ENCODE measurements at regions not wholly inside any gene's neighbourhood (a gene's known extent, or its start where the extent isn't known, plus 50 kb on each side); places are given as distances from the start of the nearest gene placed in this dataset.

- no peak for TF ChIP-seq Cebpa-rat (IDR thresholded peaks at IDR 0.05)
- H3K4me3 ChIP-seq, result no peak overlapping the region
- no peak overlapping the region for H3K4me2 ChIP-seq
- no peak overlapping the region for H3K9ac ChIP-seq
- H3K27ac ChIP-seq, result no peak overlapping the region
- H3K27me3 ChIP-seq, result no peaks in the 10 kb centered on the region
- H3K4me1 ChIP-seq, result peaks cover under 1% of the 10 kb centered on the region; the same call in 1 of the 2 replicates
- peaks cover 13% of the 10 kb centered on the region; the same call in 1 of the 2 replicates for H3K9me3 ChIP-seq
- H3K36me3 ChIP-seq, result no peaks in the 10 kb centered on the region
- no peaks in the 10 kb centered on the region for H4K20me1 ChIP-seq
Observed at GRCh38 chr10:125568156-125568555, 114.8 kb downstream of the TEX36 start.

- no peak overlapping the region for H3K4me2 ChIP-seq
- TF ChIP-seq Cebpa-rat (IDR thresholded peaks at IDR 0.05), result no peak
- no peaks in the 10 kb centered on the region for H3K4me1 ChIP-seq
- H3K9ac ChIP-seq, result no peak overlapping the region
- no peak overlapping the region for H3K4me3 ChIP-seq
- H3K9me3 ChIP-seq, result peaks cover 13% of the 10 kb centered on the region; the same call in 1 of the 2 replicates
- no peaks in the 10 kb centered on the region for H3K36me3 ChIP-seq
- H3K27ac ChIP-seq, result no peak overlapping the region
- H4K20me1 ChIP-seq, result no peaks in the 10 kb centered on the region
- no peaks in the 10 kb centered on the region for H3K27me3 ChIP-seq
Observed at GRCh38 chr10:125567529-125567928, 115.4 kb downstream of the TEX36 start.

DNA sequence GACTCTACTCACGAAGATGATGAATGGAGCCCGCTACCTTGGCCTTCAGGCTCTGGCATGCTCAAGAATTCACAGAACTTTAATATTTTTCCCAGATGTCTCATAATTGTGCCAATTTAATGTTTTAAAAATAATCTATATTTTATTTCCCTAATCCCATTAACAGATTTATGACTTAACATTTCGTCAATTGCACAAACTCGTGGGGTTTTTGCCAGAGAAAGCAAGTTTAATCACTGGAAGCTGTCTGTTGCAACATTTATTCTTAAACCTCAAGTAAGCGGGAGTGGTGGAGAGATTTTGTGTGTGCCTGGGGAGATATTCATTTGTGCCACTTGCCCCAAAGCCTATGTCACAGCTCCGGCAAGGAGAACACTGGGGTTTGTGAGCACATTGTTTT, 117.9 kb downstream of the TEX36 start:
- H3K9ac ChIP-seq, result no peak overlapping the region
- peaks cover 13% of the 10 kb centered on the region for H3K9me3 ChIP-seq
- no peak overlapping the region for H3K4me3 ChIP-seq
- H3K36me3 ChIP-seq, result no peaks in the 10 kb centered on the region
- H3K27ac ChIP-seq, result no peak overlapping the region
- H3K27me3 ChIP-seq, result no peaks in the 10 kb centered on the region
- H3K4me2 ChIP-seq, result no peak overlapping the region
- no peaks in the 10 kb centered on the region for H4K20me1 ChIP-seq
- TF ChIP-seq Cebpa-rat (IDR thresholded peaks at IDR 0.05), result no peak
- no peaks in the 10 kb centered on the region for H3K4me1 ChIP-seq

- H3K9ac ChIP-seq, result no peak overlapping the region
- H3K27me3 ChIP-seq, result no peaks in the 10 kb centered on the region
- no peak overlapping the region for H3K27ac ChIP-seq
- no peak overlapping the region for H3K4me3 ChIP-seq
- H3K9me3 ChIP-seq, result peaks cover 13% of the 10 kb centered on the region
- no peaks in the 10 kb centered on the region for H3K4me1 ChIP-seq
- no peaks in the 10 kb centered on the region for H4K20me1 ChIP-seq
- H3K4me2 ChIP-seq, result no peak overlapping the region
- TF ChIP-seq Cebpa-rat (IDR thresholded peaks at IDR 0.05), result no peak
- H3K36me3 ChIP-seq, result no peaks in the 10 kb centered on the region
Observed at GRCh38 chr10:125564570-125564969, 118.4 kb downstream of the TEX36 start.

DNA sequence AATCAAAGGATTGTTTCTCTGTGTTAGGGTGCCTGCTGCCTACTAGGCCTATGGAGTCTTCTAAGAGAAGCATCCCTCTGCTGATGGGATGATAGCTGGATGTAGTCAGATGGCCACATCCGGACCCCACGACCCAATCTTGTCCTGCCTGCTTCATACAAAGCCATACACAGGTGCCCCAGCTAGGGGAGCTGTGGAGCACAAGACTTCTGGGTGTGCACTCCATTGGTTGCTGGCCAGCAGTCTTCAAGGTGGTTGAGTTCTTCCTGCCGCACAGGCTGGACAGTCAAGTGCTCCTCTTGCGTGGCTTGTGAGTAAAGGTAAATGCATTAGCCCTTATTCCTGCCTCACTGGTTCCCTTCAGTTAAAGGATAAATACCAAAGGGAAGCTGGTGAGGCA, 120.2 kb downstream of the TEX36 start:
- TF ChIP-seq Cebpa-rat (IDR thresholded peaks at IDR 0.05), result no peak
- Histone ChIP-seq H4K20me1 (no peaks in the 10 kb centered on the region), H3K9me3 (peaks cover 13% of the 10 kb centered on the region), H3K27me3 (no peaks in the 10 kb centered on the region), H3K27ac (no peak overlapping the region), H3K4me1 (no peaks in the 10 kb centered on the region), H3K36me3 (no peaks in the 10 kb centered on the region), H3K4me2 (no peak overlapping the region), H3K4me3 (no peak overlapping the region), H3K9ac (no peak overlapping the region)

DNA sequence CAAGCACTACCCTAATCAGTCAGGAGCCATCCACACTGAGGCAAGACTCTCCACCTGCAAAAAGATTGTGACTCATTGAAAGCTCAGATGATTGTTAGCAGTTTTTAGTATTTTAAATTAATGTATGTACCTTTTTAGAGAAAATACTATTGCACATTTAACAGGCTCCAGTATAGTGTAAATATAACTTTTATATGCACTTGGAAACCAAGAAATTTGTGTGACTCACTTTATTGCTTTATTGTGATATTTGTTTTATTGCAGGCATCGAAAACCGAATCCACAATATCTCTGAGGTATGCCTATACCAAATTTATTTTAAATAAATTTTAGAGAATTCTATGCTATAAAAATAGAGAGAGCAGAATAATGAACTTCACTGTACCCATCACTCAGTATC, 122.0 kb downstream of the TEX36 start:
- H3K27me3 ChIP-seq, result no peaks in the 10 kb centered on the region

GRCh38 chr10:125559210-125559609, 123.8 kb downstream of the TEX36 start:
- no peak overlapping the region for H3K4me2 ChIP-seq

More for the DNA sequence above, 122.0 kb downstream of the TEX36 start:
- Histone ChIP-seq H3K4me2 (no peak overlapping the region), H3K9me3 (peaks cover 13% of the 10 kb centered on the region), H4K20me1 (no peaks in the 10 kb centered on the region), H3K4me3 (no peak overlapping the region), H3K4me1 (peaks cover 15% of the 10 kb centered on the region), H3K9ac (no peak overlapping the region), H3K27ac (no peak overlapping the region), H3K36me3 (no peaks in the 10 kb centered on the region)
- TF ChIP-seq Cebpa-rat (IDR thresholded peaks at IDR 0.05), result no peak

DNA sequence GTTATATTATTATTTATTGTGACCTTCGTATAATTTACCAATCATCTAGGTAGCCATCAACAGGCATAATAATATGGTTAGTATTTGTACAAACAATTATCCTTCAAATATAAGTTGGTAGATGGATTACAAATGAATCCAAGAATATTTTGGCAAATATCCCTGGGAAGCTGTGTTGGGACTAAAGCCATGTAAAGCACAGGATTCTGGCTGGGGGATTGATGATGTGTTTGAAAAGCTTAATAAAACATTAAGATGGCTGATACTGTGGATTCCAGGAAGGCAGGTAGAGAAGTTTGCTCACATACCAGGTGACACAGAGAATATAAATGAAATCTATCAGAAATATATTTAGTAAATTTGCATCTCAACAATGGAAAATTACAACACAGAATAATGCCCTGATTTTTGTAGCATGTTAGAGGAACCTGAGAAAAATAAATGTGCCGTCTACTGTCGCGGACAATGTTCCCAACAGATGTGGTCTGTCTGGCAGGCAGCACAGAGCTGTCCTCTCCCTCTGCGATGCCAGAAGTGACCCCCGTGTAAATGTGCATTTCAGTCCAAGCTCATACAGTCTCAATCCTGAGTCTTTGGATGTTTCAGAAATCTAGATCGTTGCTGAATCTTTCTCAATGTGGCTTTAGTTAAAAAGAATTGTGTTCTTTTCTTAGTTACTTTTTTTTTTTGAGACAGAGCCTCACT, 125.0 kb downstream of the TEX36 start:
- Histone ChIP-seq H3K4me1 (peaks cover 34% of the 10 kb centered on the region), H3K27ac (no peak overlapping the region), H3K4me2 (no peak overlapping the region), H3K27me3 (no peaks in the 10 kb centered on the region), H4K20me1 (no peaks in the 10 kb centered on the region), H3K36me3 (no peaks in the 10 kb centered on the region), H3K9ac (no peak overlapping the region), H3K9me3 (peaks cover 6% of the 10 kb centered on the region), H3K4me3 (no peak overlapping the region)
- TF ChIP-seq Cebpa-rat (IDR thresholded peaks at IDR 0.05), result no peak

More at GRCh38 chr10:125559210-125559609, 123.8 kb downstream of the TEX36 start:
- H3K4me1 ChIP-seq, result peaks cover 30% of the 10 kb centered on the region
- no peak overlapping the region for H3K9ac ChIP-seq
- H4K20me1 ChIP-seq, result no peaks in the 10 kb centered on the region
- H3K9me3 ChIP-seq, result peaks cover 6% of the 10 kb centered on the region
- no peaks in the 10 kb centered on the region for H3K36me3 ChIP-seq
- no peak overlapping the region for H3K4me3 ChIP-seq
- no peak for TF ChIP-seq Cebpa-rat (IDR thresholded peaks at IDR 0.05)
- H3K27me3 ChIP-seq, result no peaks in the 10 kb centered on the region
- H3K27ac ChIP-seq, result no peak overlapping the region

GRCh38 chr10:125557311-125557710, 125.7 kb downstream of the TEX36 start:
- Histone ChIP-seq H3K4me3 (no peak overlapping the region), H3K36me3 (no peaks in the 10 kb centered on the region), H3K27ac (no peak overlapping the region), H3K9ac (no peak overlapping the region), H3K4me2 (peak overlapping the region; percentile 56), H3K4me1 (peaks cover 34% of the 10 kb centered on the region), H3K9me3 (peaks cover 12% of the 10 kb centered on the region), H4K20me1 (no peaks in the 10 kb centered on the region), H3K27me3 (peaks cover 2% of the 10 kb centered on the region; the same call in 1 of the 2 replicates)
- TF ChIP-seq Cebpa-rat (IDR thresholded peaks at IDR 0.05), result no peak

- Histone ChIP-seq H3K27ac (no peak overlapping the region), H3K4me2 (peak overlapping the region; percentile 56), H3K9me3 (peaks cover 13% of the 10 kb centered on the region), H4K20me1 (no peaks in the 10 kb centered on the region), H3K4me3 (no peak overlapping the region), H3K27me3 (peaks cover 4% of the 10 kb centered on the region; the same call in 1 of the 2 replicates), H3K9ac (no peak overlapping the region), H3K36me3 (no peaks in the 10 kb centered on the region), H3K4me1 (peaks cover 38% of the 10 kb centered on the region)
- TF ChIP-seq Cebpa-rat (IDR thresholded peaks at IDR 0.05), result no peak
Observed at GRCh38 chr10:125556882-125557281, 126.1 kb downstream of the TEX36 start.
